ENCODE measurements at regions not wholly inside any gene's neighbourhood (a gene's known extent, or its start where the extent isn't known, plus 50 kb on each side); places are given as distances from the start of the nearest gene placed in this dataset.

DNA sequence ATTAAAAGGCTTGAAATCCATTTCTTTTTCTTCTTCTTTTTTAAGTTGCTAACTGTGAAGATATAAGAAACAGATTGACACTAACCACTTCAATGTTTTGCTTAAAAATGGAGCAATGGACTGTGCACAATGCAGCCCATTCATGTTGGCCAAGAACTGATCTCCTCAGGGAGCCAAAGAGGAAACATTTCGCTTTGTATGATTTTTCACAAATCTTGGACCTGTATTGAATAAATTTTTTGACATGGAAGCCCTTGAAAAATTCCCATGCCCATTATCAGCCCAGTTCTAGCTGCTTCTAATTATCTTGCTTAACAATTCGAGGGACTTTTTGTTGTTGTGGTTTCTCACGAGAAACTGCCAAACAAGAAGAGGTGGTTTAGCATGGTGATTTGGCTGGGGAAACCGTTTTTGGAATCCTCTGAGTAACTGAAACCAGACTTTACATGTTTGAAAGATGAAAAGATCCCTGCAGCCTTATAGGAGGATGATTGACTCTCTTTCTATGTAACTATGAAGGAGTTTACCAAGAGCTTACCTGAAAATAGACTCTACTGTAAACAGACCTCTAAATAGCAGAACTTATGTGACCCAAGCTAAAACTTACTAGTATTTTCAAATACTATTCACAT is 1389.4 kb upstream of the GOT2 start:
- no peaks in the 10 kb centered on the region for H4K20me1 ChIP-seq (ENCODE audit: insufficient read depth)
- no peak overlapping the region for H3K4me3 ChIP-seq (ENCODE audit: low read depth in 2 of 2, low read length in 1 of 2)
- no peak for DNase-seq
- no peaks in the 10 kb centered on the region for H3K79me2 ChIP-seq (ENCODE audit: insufficient read depth)
- TF ChIP-seq EP300 (IDR thresholded peaks at IDR 0.05; ENCODE audit: borderline replicate concordance in 1 of 2, low read depth in 1 of 2, low read length in 1 of 2) (no peak), RFX5 (IDR thresholded peaks at IDR 0.05; ENCODE audit: low read length) (no peak), JUND (IDR thresholded peaks at IDR 0.05) (no peak)
- WGBS (ENCODE audit: low lambda C conversion rate): 9% methylated on average over 4 of the region's 4 CpGs
- H3K36me3 ChIP-seq (replicated peaks in 1 of 2; ENCODE audit: control insufficient read depth in 1 of 2, insufficient read depth in 2 of 2, low read length in 1 of 2): no peaks in the 10 kb centered on the region
- H3K4me2 ChIP-seq: no peak overlapping the region
- H3K27me3 ChIP-seq (ENCODE audit: insufficient read depth): no peaks in the 10 kb centered on the region
- POLR2A ChIA-PET: no interaction called here
- no peaks in the 10 kb centered on the region for H3K4me1 ChIP-seq (ENCODE audit: control insufficient read depth in 1 of 2, insufficient read depth in 2 of 2, low read depth in 1 of 2, low read length in 1 of 2)
- CTCF ChIA-PET: no interaction called here
- H2AFZ ChIP-seq (ENCODE audit: low read depth): no peak overlapping the region
- H3K27ac ChIP-seq (ENCODE audit: low read depth in 2 of 2, low read length in 1 of 2): no peak overlapping the region
- no peak overlapping the region for H3K9ac ChIP-seq
- H3F3A ChIP-seq (replicated peaks; ENCODE audit: insufficient read depth): no peaks in the 10 kb centered on the region
- H3K9me3 ChIP-seq: 0 out of 2 replicates have a peak, but pooled peaks cover 3% of the 10 kb centered on the region
- H3K9me2 ChIP-seq: no peaks in the 10 kb centered on the region

GRCh38 chr16:60120586-60120985 is 1386.5 kb upstream of the GOT2 start:
- no peaks in the 10 kb centered on the region for H3K79me2 ChIP-seq (ENCODE audit: insufficient read depth)
- CTCF ChIA-PET: no interaction called here
- no peak overlapping the region for H2AFZ ChIP-seq (ENCODE audit: low read depth)
- DNase-seq: no peak
- no peaks in the 10 kb centered on the region for H3K36me3 ChIP-seq (replicated peaks in 1 of 2; ENCODE audit: control insufficient read depth in 1 of 2, insufficient read depth in 2 of 2, low read length in 1 of 2)
- POLR2A ChIA-PET: no interaction called here
- WGBS (ENCODE audit: low lambda C conversion rate): 38% methylated on average over 6 of the region's 14 CpGs
- H3K4me3 ChIP-seq (ENCODE audit: low read depth in 2 of 2, low read length in 1 of 2): no peak overlapping the region
- 0 out of 2 replicates have a peak, but pooled peaks cover 3% of the 10 kb centered on the region for H3K9me3 ChIP-seq
- H4K20me1 ChIP-seq (ENCODE audit: insufficient read depth): no peaks in the 10 kb centered on the region
- no peaks in the 10 kb centered on the region for H3F3A ChIP-seq (replicated peaks; ENCODE audit: insufficient read depth)
- no peak overlapping the region for H3K4me2 ChIP-seq
- no peaks in the 10 kb centered on the region for H3K27me3 ChIP-seq (ENCODE audit: insufficient read depth)
- no peak overlapping the region for H3K27ac ChIP-seq (ENCODE audit: low read depth in 2 of 2, low read length in 1 of 2)
- TF ChIP-seq NFIC (IDR thresholded peaks at IDR 0.05; ENCODE audit: borderline replicate concordance) (no peak), EZH2phosphoT487 (IDR thresholded peaks at IDR 0.05; ENCODE audit: borderline replicate concordance, low read depth) (no peak), SIN3A (IDR thresholded peaks at IDR 0.05; ENCODE audit: borderline replicate concordance, low read depth, low read length) (no peak), MXI1 (IDR thresholded peaks at IDR 0.05; ENCODE audit: low read depth, low read length) (no peak), POLR2AphosphoS5 (IDR thresholded peaks at IDR 0.05; ENCODE audit: low read depth, low read length) (no peak), ELF1 (IDR thresholded peaks at IDR 0.05) (no peak), RFX5 (IDR thresholded peaks at IDR 0.05; ENCODE audit: low read length) (no peak)
- TF ChIP-seq, protein P1, sequence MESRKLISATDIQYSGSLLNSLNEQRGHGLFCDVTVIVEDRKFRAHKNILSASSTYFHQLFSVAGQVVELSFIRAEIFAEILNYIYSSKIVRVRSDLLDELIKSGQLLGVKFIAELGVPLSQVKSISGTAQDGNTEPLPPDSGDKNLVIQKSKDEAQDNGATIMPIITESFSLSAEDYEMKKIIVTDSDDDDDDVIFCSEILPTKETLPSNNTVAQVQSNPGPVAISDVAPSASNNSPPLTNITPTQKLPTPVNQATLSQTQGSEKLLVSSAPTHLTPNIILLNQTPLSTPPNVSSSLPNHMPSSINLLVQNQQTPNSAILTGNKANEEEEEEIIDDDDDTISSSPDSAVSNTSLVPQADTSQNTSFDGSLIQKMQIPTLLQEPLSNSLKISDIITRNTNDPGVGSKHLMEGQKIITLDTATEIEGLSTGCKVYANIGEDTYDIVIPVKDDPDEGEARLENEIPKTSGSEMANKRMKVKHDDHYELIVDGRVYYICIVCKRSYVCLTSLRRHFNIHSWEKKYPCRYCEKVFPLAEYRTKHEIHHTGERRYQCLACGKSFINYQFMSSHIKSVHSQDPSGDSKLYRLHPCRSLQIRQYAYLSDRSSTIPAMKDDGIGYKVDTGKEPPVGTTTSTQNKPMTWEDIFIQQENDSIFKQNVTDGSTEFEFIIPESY (IDR thresholded peaks at IDR 0.05; ENCODE audit: borderline replicate concordance, low read depth): no peak
- H3K9ac ChIP-seq: no peak overlapping the region
- peaks cover 4% of the 10 kb centered on the region for H3K9me2 ChIP-seq
- H3K4me1 ChIP-seq (ENCODE audit: control insufficient read depth in 1 of 2, insufficient read depth in 2 of 2, low read depth in 1 of 2, low read length in 1 of 2): no peaks in the 10 kb centered on the region

- no peak overlapping the region for H3K4me2 ChIP-seq
- no peaks in the 10 kb centered on the region for H4K20me1 ChIP-seq (ENCODE audit: insufficient read depth)
- H3K36me3 ChIP-seq (replicated peaks in 1 of 2; ENCODE audit: control insufficient read depth in 1 of 2, insufficient read depth in 2 of 2, low read length in 1 of 2): no peaks in the 10 kb centered on the region
- no peaks in the 10 kb centered on the region for H3K4me1 ChIP-seq (ENCODE audit: control insufficient read depth in 1 of 2, insufficient read depth in 2 of 2, low read depth in 1 of 2, low read length in 1 of 2)
- H3K9me3 ChIP-seq: no peaks in the 10 kb centered on the region
- 11% methylated on average over 2 of the region's 2 CpGs for WGBS (ENCODE audit: low lambda C conversion rate)
- H3K27ac ChIP-seq (ENCODE audit: low read depth in 2 of 2, low read length in 1 of 2): no peak overlapping the region
- H2AFZ ChIP-seq (ENCODE audit: low read depth): no peak overlapping the region
- H3K79me2 ChIP-seq (ENCODE audit: insufficient read depth): no peaks in the 10 kb centered on the region
- no peak overlapping the region for H3K4me3 ChIP-seq (ENCODE audit: low read depth in 2 of 2, low read length in 1 of 2)
- CTCF ChIA-PET: no interaction called here
- 0 out of 2 replicates have a peak, but pooled peaks cover 3% of the 10 kb centered on the region for H3K9me2 ChIP-seq
- H3F3A ChIP-seq (replicated peaks; ENCODE audit: insufficient read depth): no peaks in the 10 kb centered on the region
- no peaks in the 10 kb centered on the region for H3K27me3 ChIP-seq (ENCODE audit: insufficient read depth)
- POLR2A ChIA-PET: no interaction called here
- DNase-seq: no peak
- no peak overlapping the region for H3K9ac ChIP-seq
- TF ChIP-seq, protein P1 (IDR thresholded peaks at IDR 0.05; ENCODE audit: borderline replicate concordance, low read depth): no peak
- TF ChIP-seq SIN3A (IDR thresholded peaks at IDR 0.05; ENCODE audit: borderline replicate concordance, low read depth, low read length) (no peak), REST (IDR thresholded peaks at IDR 0.05; ENCODE audit: low read depth, low read length) (no peak), MEF2A (IDR thresholded peaks at IDR 0.05; ENCODE audit: borderline replicate concordance, low read depth) (no peak)
Measured at GRCh38 chr16:60110531-60110930, 1376.4 kb upstream of the GOT2 start.

All from SK-N-SH (cell line).